GM12878 (cell line): ENCODE measurements at regions not wholly inside any gene's neighbourhood (a gene's known extent, or its start where the extent isn't known, plus 50 kb on each side); places are given as distances from the start of the nearest gene placed in this dataset.

Source experiments
- ATAC-seq: fragments of 200-7000 bp; cut with Tn5 transposase; 3 replicates; pipeline ENCODE4 v1.9.1; 2020; ENCODE audit warnings: mild to moderate bottlenecking, moderate library complexity
- BruUV-seq: library from RNA; stranded (reverse); fragments of 400-500 nt; replicated peaks from 2 replicates; lab custom pipeline; 2021; lab: Mats Ljungman, UMichigan
- CTCF ChIA-PET: fragments of 300-600 bp; sonication (Branson Sonifier 250); formaldehyde crosslinking; extraction: SDS; loops from one replicate; lab custom pipeline; 2021; ENCODE audit warnings: inconsistent platforms; lab: Yijun Ruan, JAX
- POLR2A ChIA-PET: fragments of 350-600 bp; formaldehyde crosslinking; extraction: SDS; loops from one replicate; lab custom pipeline; 2021; ENCODE audit warnings: inconsistent platforms; lab: Charles Lee
- RAD21 ChIA-PET: fragments of 300-600 bp; sonication (Branson Sonifier 250); formaldehyde crosslinking; loops from one replicate; lab custom pipeline; 2023; ENCODE audit warnings: antibody characterized with exemption; ENCODE audit not compliant: unreplicated experiment; lab: Charles Lee
- SMC1A ChIA-PET: fragments of 300-600 bp; sonication (Branson Sonifier 250); formaldehyde crosslinking; loops from one replicate; lab custom pipeline; 2023; ENCODE audit not compliant: unreplicated experiment, uncharacterized antibody; lab: Charles Lee
- DNase-seq: peaks from one replicate; pipeline ENCODE4 v3.0.0-alpha.2; 2011; ENCODE audit warnings: low read depth, low spot score
- FAIRE-seq: peaks from 3 replicates; lab custom pipeline; 2011; peaks lifted over from hg19 to GRCh38; lab: Jason Lieb, UNC
- H2AFZ ChIP-seq: 2 replicates; pipeline ENCODE4 v1.6.0; 2011; ENCODE audit warnings: low read depth, low read length, control low read depth; ENCODE audit not compliant: control insufficient read depth
- H3K27ac ChIP-seq: 2 replicates; pipeline ENCODE4 v1.5.1; 2011; ENCODE audit warnings: control low read depth; ENCODE audit not compliant: control insufficient read depth, insufficient read depth
- H3K27me3 ChIP-seq, 2 experiments: replicated peaks in 1 of 2; 2 replicates each; pipeline versions ENCODE4 v1.6.0 to v1.6.1; 2011; ENCODE audit warnings: low read length in 1 of 2; ENCODE audit not compliant: control insufficient read depth in 2 of 2, insufficient read depth in 2 of 2
- H3K36me3 ChIP-seq, 2 experiments: 2 replicates each; pipeline ENCODE4 v1.5.1; 2011; ENCODE audit warnings: low read length in 1 of 2; ENCODE audit not compliant: control insufficient read depth in 2 of 2, insufficient read depth in 2 of 2
- H3K4me1 ChIP-seq: 2 replicates; pipeline ENCODE4 v1.6.1; 2011; ENCODE audit warnings: mild to moderate bottlenecking, low read length, moderate library complexity, mixed read lengths; ENCODE audit not compliant: control insufficient read depth, insufficient read depth
- H3K4me2 ChIP-seq: 2 replicates; pipeline ENCODE4 v1.6.0; 2011; ENCODE audit warnings: control low read depth; ENCODE audit not compliant: control insufficient read depth, insufficient read depth
- H3K4me3 ChIP-seq: fragments of 200-600 bp; sonication (generic); 2 replicates; pipeline ENCODE4 v1.5.1; 2016
- H3K79me2 ChIP-seq: 2 replicates; pipeline ENCODE4 v1.6.0; 2011; ENCODE audit warnings: low read length; ENCODE audit not compliant: control insufficient read depth, insufficient read depth
- H3K9ac ChIP-seq: 2 replicates; pipeline ENCODE4 v1.8.0; 2011; ENCODE audit warnings: low read length, control low read depth, mixed read lengths; ENCODE audit not compliant: control insufficient read depth, insufficient read depth
- H3K9me3 ChIP-seq: replicated peaks from 3 replicates; pipeline ENCODE4 v1.5.1; 2011; ENCODE audit warnings: mild to moderate bottlenecking, low read length; ENCODE audit not compliant: control insufficient read depth, insufficient read depth
- H4K20me1 ChIP-seq: 2 replicates; pipeline ENCODE4 v1.6.0; 2011; ENCODE audit not compliant: control insufficient read depth, insufficient read depth
- ATF7 ChIP-seq: fragments of 450-650 bp; IDR thresholded peaks from 2 replicates; pipeline ENCODE4 v1.6.1; 2016; ENCODE audit warnings: low read depth, mild to moderate bottlenecking
- CUX1 ChIP-seq: IDR thresholded peaks from 2 replicates; pipeline ENCODE4 v1.6.1; 2012; ENCODE audit warnings: improper control_type of control experiment, low read depth, low read length; ENCODE audit not compliant: insufficient replicate concordance
- E2F4 ChIP-seq: IDR thresholded peaks from 2 replicates; pipeline ENCODE4 v1.6.1; 2012; ENCODE audit warnings: low read depth, low read length, improper control_type of control experiment
- JUNB ChIP-seq: IDR thresholded peaks from 2 replicates; pipeline ENCODE4 v1.6.1; 2016; ENCODE audit warnings: antibody characterized with exemption, mild to moderate bottlenecking
- MXI1 ChIP-seq: fragments of 150-350 bp; IDR thresholded peaks from 2 replicates; pipeline ENCODE4 v1.6.1; 2011; ENCODE audit warnings: low read depth, mild to moderate bottlenecking, inconsistent platforms, low read length, improper control_type of control experiment
- NR2F1 ChIP-seq: fragments of 450-650 bp; conservative IDR thresholded peaks from 2 replicates; pipeline ENCODE4 v1.6.1; 2017; ENCODE audit warnings: mild to moderate bottlenecking
- NRF1 ChIP-seq: conservative IDR thresholded peaks from 2 replicates; pipeline ENCODE4 v1.6.1; 2011; ENCODE audit warnings: mild to moderate bottlenecking, low read depth, low read length, improper control_type of control experiment
- PBX3 ChIP-seq: IDR thresholded peaks from 2 replicates; pipeline ENCODE4 v1.6.1; 2011; ENCODE audit warnings: mild to moderate bottlenecking, low read depth, low read length, moderate library complexity; ENCODE audit not compliant: insufficient replicate concordance
- POLR2AphosphoS2 ChIP-seq: IDR thresholded peaks from 2 replicates; pipeline ENCODE4 v1.6.1; 2011; ENCODE audit warnings: low read depth, mild to moderate bottlenecking, low read length, improper control_type of control experiment, moderate library complexity
- RB1 ChIP-seq: fragments of 450-650 bp; formaldehyde crosslinking; IDR thresholded peaks from 2 replicates; pipeline ENCODE4 v1.6.1; 2017; ENCODE audit warnings: mild to moderate bottlenecking, borderline replicate concordance
- ZNF622 ChIP-seq: fragments of 450-650 bp; IDR thresholded peaks from 2 replicates; pipeline ENCODE4 v1.6.1; 2017; ENCODE audit warnings: mild to moderate bottlenecking, inconsistent platforms
- WGBS: methylation state at CpG from one replicate; pipeline ENCODE4 v1.1.6; 2016; ENCODE audit warnings: low lambda C conversion rate; ENCODE audit not compliant: insufficient replicate concordance, insufficient coverage; ENCODE audit errors: missing lambda C conversion rate; 5-methylcytosine and 5-hydroxymethylcytosine counted together
- in situ Hi-C: fragments of 300-500 bp; cut with MboI; formaldehyde crosslinking; loops from 9 replicates; pipeline ENCODE4 v1.14.3; 2018; ENCODE audit warnings: mixed read lengths
- intact Hi-C: fragments of 100-400 bp; cut with micrococcal nuclease; formaldehyde crosslinking; loops from one replicate; pipeline ENCODE4 v1.14.2; 2022; ENCODE audit not compliant: unreplicated experiment

- TF ChIP-seq CUX1, result no peak
Observed at GRCh38 chr9:26548781-26549290, 343.8 kb downstream of the CAAP1 start (continued).

GRCh38 chr9:26539867-26540493 is 352.6 kb downstream of the CAAP1 start:
- in situ Hi-C loops, result no loop called here

More at GRCh38 chr9:26539867-26540493, 352.6 kb downstream of the CAAP1 start:
- no peaks in the 10 kb centered on the region for H3K79me2 ChIP-seq
- no peaks in the 10 kb centered on the region for H3K27me3 ChIP-seq
- no peak overlapping the region for H3K9ac ChIP-seq
- no TSS peak for BruUV-seq
- H3K4me2 ChIP-seq, result no peak overlapping the region
- H4K20me1 ChIP-seq, result no peaks in the 10 kb centered on the region
- no peak overlapping the region for H3K4me3 ChIP-seq
- H3K27ac ChIP-seq, result no peak overlapping the region
- ChIA-PET RAD21 (no interaction called here), SMC1A (no interaction called here), POLR2A (no interaction called here), CTCF (no interaction called here)
- FAIRE-seq (no peak), DNase-seq (no peak), ATAC-seq (no peak)
- TF ChIP-seq E2F4 (no peak), NR2F1 (no peak), NRF1 (no peak), MXI1 (no peak), ZNF622 (no peak), JUNB (no peak), ATF7 (no peak), RB1 (no peak), PBX3 (no peak), POLR2AphosphoS2 (no peak)
- H3K9me3 ChIP-seq, result no peaks in the 10 kb centered on the region
- H3K4me1 ChIP-seq, result no peaks in the 10 kb centered on the region
- H3K36me3 ChIP-seq, result no peaks in the 10 kb centered on the region
- intact Hi-C loops, result no loop called here
- H2AFZ ChIP-seq, result no peak overlapping the region
- 65% methylated on average over 6 of the region's 6 CpGs for WGBS
